Heart left ventricle (tissue), 13 donors: ENCODE measurements at regions not wholly inside any gene's neighbourhood (a gene's known extent, or its start where the extent isn't known, plus 50 kb on each side); places are given as distances from the start of the nearest gene placed in this dataset.
"Not testable (repeated sequence)": the region's sequence is repeated elsewhere in the genome, so short reads cannot be mapped to it uniquely, and the experiment has no call there.

Source experiments
- CTCF ChIP-seq, 12 donors: fragments of 200-600 bp; sonication (generic) in 4 of 12; IDR thresholded peaks; one replicate each; pipeline versions ENCODE4 v1.5.0 to v1.8.0; 2018 to 2022; ENCODE audit warnings: antibody characterized with exemption in 12 of 12, mild to moderate bottlenecking in 5 of 12
- POLR2A ChIP-seq, 2 donors: fragments of 450-650 bp; IDR thresholded peaks; one replicate each; pipeline ENCODE4 v1.6.1; 2017; ENCODE audit warnings: antibody characterized with exemption in 2 of 2, mild to moderate bottlenecking in 2 of 2, moderate library complexity in 2 of 2
- donor health status: ischemic (EF 13 %, LVEDD 7.1; RV severe dilation, severe dysfunction).
- donor health status: DM: no; HTN: yes; CAD: no.
- donor health status: DM: no; HTN: no; CAD: no.
- donor health status: ischemic (EF 25% LVEDD 6.9; RV normal size, moderate dysfunction).
- donor health status: ischemic (EF 25% LVEDD 5.7; RV mildly dilated, moderate dysfunction).
- donor health status: ischemic (EF 35%, LVEDD 5.7; RV mildly dilated, moderate dysfunction).
- donor health status: nonischemic (EF 11% LVEDD 7.7; RV severe dilation, severe dysfunction).
- donor health status: DM: yes; HTN: yes; CAD: no.
- donor health status: PGD.
- donor health status: ischemic (EF 29% LVEDD 5.4; RV normal size, mild dysfunction).
- donor health status: nonischemic (EF 23%, LVEDD 6.1; RV moderate dilation, normal function).

- TF ChIP-seq POLR2A, CTCF (IDR thresholded peaks at IDR 0.05): not testable (repeated sequence)
These were observed 1958.3 kb downstream of the FOXD4L5 start for GRCh38 chr9:63326665-63327064.
